ENCODE measurements at regions not wholly inside any gene's neighbourhood (a gene's known extent, or its start where the extent isn't known, plus 50 kb on each side); places are given as distances from the start of the nearest gene placed in this dataset.

DNA sequence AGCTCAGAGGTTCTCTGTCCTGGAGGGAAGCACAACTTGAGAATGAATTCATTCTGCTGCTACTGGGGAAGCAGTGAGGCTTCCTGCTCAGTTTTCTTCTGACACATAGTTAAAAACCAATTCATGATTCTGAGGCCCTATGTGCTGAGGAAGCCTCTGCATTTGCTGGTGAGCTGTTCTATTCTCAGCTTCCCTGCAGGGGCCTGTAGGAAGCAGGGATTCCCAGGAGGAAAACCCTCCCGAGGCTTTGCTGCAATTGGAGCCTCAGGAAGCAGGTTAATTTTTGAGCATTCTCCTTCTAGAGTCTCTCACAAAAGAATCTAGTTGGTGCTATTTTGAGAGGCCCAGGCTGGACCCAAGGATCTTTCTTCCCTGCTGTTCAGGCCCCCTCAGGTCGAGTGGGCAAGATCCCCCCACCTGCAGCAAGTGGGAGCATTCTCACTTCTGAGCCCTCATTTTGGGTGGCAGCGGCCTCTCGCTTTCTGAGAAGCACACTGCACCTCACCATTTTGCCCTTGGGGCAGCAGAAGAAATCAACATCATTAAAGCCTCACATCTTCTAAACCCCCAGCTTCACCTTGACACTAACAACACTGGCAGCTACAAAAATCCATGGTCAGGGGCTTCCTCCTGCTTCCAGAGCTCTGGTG is 197.5 kb upstream of the TSC22D2 start:
- Histone ChIP-seq H2AFZ (no peak overlapping the region), H3K27me3 (replicated peaks; ENCODE audit: insufficient read depth) (no peaks in the 10 kb centered on the region), H3K9ac (no peak overlapping the region), H3K36me3 (ENCODE audit: low read depth) (no peaks in the 10 kb centered on the region), H3K79me2 (ENCODE audit: insufficient read depth) (no peaks in the 10 kb centered on the region), H3F3A (ENCODE audit: insufficient read depth) (no peaks in the 10 kb centered on the region), H3K4me1 (ENCODE audit: insufficient read depth) (no peaks in the 10 kb centered on the region), H3K9me2 (ENCODE audit: insufficient read depth) (no peaks in the 10 kb centered on the region), H3K4me3 (no peak overlapping the region), H4K20me1 (ENCODE audit: insufficient read depth) (no peaks in the 10 kb centered on the region), H3K27ac (no peak overlapping the region), H3K4me2 (ENCODE audit: unreplicated experiment) (no peak overlapping the region), H3K9me3 (ENCODE audit: low read depth) (no peaks in the 10 kb centered on the region)
- no peak for TF ChIP-seq EZH2 (IDR thresholded peaks at IDR 0.05; ENCODE audit: insufficient read depth, poor library complexity, severe bottlenecking)
- TF ChIP-seq EZH2phosphoT487 (IDR thresholded peaks at IDR 0.05; ENCODE audit: insufficient read depth, low read depth) = no peak
- DNase-seq = no peak
- 80 to 85% methylated on average over 4 of the region's 4 CpGs for WGBS, 2 experiments (ENCODE audit: low coverage in 1 of 2, low lambda C conversion rate in 2 of 2, missing lambda C conversion rate in 2 of 2)
- in situ Hi-C loops (cut with MboI) = loop anchor here (25.0 kb wide), 1 partner anchor 448 kb away; the partner anchor contains the start of gene COMMD2

GRCh38 chr3:150203273-150203672 is 204.8 kb upstream of the TSC22D2 start:
- no peak overlapping the region for H3K4me2 ChIP-seq (ENCODE audit: unreplicated experiment)
- no peaks in the 10 kb centered on the region for H4K20me1 ChIP-seq (ENCODE audit: insufficient read depth)
- in situ Hi-C loops (cut with MboI) = loop anchor here (25.0 kb wide), 1 partner anchor 441 kb away; the partner anchor contains the start of gene COMMD2
- H3K9ac ChIP-seq = no peak overlapping the region
- H3K36me3 ChIP-seq (ENCODE audit: low read depth) = no peaks in the 10 kb centered on the region
- H3K9me2 ChIP-seq (ENCODE audit: insufficient read depth) = no peaks in the 10 kb centered on the region
- no peak for TF ChIP-seq EZH2 (IDR thresholded peaks at IDR 0.05; ENCODE audit: insufficient read depth, poor library complexity, severe bottlenecking)
- no peak for TF ChIP-seq EZH2phosphoT487 (IDR thresholded peaks at IDR 0.05; ENCODE audit: insufficient read depth, low read depth)
- no peaks in the 10 kb centered on the region for H3K79me2 ChIP-seq (ENCODE audit: insufficient read depth)
- no peaks in the 10 kb centered on the region for H3K27me3 ChIP-seq (replicated peaks; ENCODE audit: insufficient read depth)
- H3K4me1 ChIP-seq (ENCODE audit: insufficient read depth) = peaks cover 6% of the 10 kb centered on the region; the same call in 1 of the 2 replicates
- 19 to 27% methylated on average over 5 of the region's 5 CpGs for WGBS, 2 experiments (ENCODE audit: low coverage in 1 of 2, low lambda C conversion rate in 2 of 2, missing lambda C conversion rate in 2 of 2)
- H3F3A ChIP-seq (ENCODE audit: insufficient read depth) = 0 out of 2 replicates have a peak, but pooled peaks cover 6% of the 10 kb centered on the region
- no peaks in the 10 kb centered on the region for H3K9me3 ChIP-seq (ENCODE audit: low read depth)
- no peak overlapping the region for H3K4me3 ChIP-seq
- no peak overlapping the region for H2AFZ ChIP-seq
- peak; percentile 73 for DNase-seq
- H3K27ac ChIP-seq = no peak overlapping the region

- H3K27me3 ChIP-seq (replicated peaks; ENCODE audit: insufficient read depth) = no peaks in the 10 kb centered on the region
- 0 out of 2 replicates have a peak, but pooled peaks cover 6% of the 10 kb centered on the region for H3F3A ChIP-seq (ENCODE audit: insufficient read depth)
- peaks cover 6% of the 10 kb centered on the region; the same call in 1 of the 2 replicates for H3K4me1 ChIP-seq (ENCODE audit: insufficient read depth)
- H3K36me3 ChIP-seq (ENCODE audit: low read depth) = no peaks in the 10 kb centered on the region
- no peak for TF ChIP-seq EZH2phosphoT487 (IDR thresholded peaks at IDR 0.05; ENCODE audit: insufficient read depth, low read depth)
- TF ChIP-seq EZH2 (IDR thresholded peaks at IDR 0.05; ENCODE audit: insufficient read depth, poor library complexity, severe bottlenecking) = no peak
- in situ Hi-C loops (cut with MboI) = loop anchor here (25.0 kb wide), 1 partner anchor 440 kb away; the partner anchor contains the start of gene COMMD2
- H3K27ac ChIP-seq = no peak overlapping the region
- no peak for DNase-seq
- H3K4me2 ChIP-seq (ENCODE audit: unreplicated experiment) = no peak overlapping the region
- H3K79me2 ChIP-seq (ENCODE audit: insufficient read depth) = no peaks in the 10 kb centered on the region
- no peak overlapping the region for H2AFZ ChIP-seq
- H3K4me3 ChIP-seq = no peak overlapping the region
- H4K20me1 ChIP-seq (ENCODE audit: insufficient read depth) = no peaks in the 10 kb centered on the region
- WGBS, 2 experiments (ENCODE audit: low coverage in 1 of 2, low lambda C conversion rate in 2 of 2, missing lambda C conversion rate in 2 of 2) = 25 to 33% methylated on average over 1 of the region's 1 CpG
- H3K9me2 ChIP-seq (ENCODE audit: insufficient read depth) = no peaks in the 10 kb centered on the region
- no peaks in the 10 kb centered on the region for H3K9me3 ChIP-seq (ENCODE audit: low read depth)
- H3K9ac ChIP-seq = no peak overlapping the region
These were observed 205.4 kb upstream of the TSC22D2 start for GRCh38 chr3:150202711-150203110.

GRCh38 chr3:150194957-150195356 is 213.1 kb upstream of the TSC22D2 start:
- Histone ChIP-seq H3K4me2 (ENCODE audit: unreplicated experiment) (no peak overlapping the region), H3K9me3 (ENCODE audit: low read depth) (no peaks in the 10 kb centered on the region), H3K4me1 (ENCODE audit: insufficient read depth) (no peaks in the 10 kb centered on the region), H3K9me2 (ENCODE audit: insufficient read depth) (no peaks in the 10 kb centered on the region), H3F3A (ENCODE audit: insufficient read depth) (no peaks in the 10 kb centered on the region), H3K4me3 (no peak overlapping the region), H3K27me3 (replicated peaks; ENCODE audit: insufficient read depth) (no peaks in the 10 kb centered on the region), H2AFZ (no peak overlapping the region), H3K36me3 (ENCODE audit: low read depth) (no peaks in the 10 kb centered on the region), H3K27ac (no peak overlapping the region), H4K20me1 (ENCODE audit: insufficient read depth) (no peaks in the 10 kb centered on the region), H3K9ac (no peak overlapping the region), H3K79me2 (ENCODE audit: insufficient read depth) (no peaks in the 10 kb centered on the region)
- TF ChIP-seq EZH2phosphoT487 (IDR thresholded peaks at IDR 0.05; ENCODE audit: insufficient read depth, low read depth) (no peak), EZH2 (IDR thresholded peaks at IDR 0.05; ENCODE audit: insufficient read depth, poor library complexity, severe bottlenecking) (no peak)
- in situ Hi-C loops (cut with MboI) = loop anchor here (25.0 kb wide), 1 partner anchor 683 kb away; no protein-coding TSS in a partner anchor
- DNase-seq = no peak
